ENCODE measurements at regions not wholly inside any gene's neighbourhood (a gene's known extent, or its start where the extent isn't known, plus 50 kb on each side); places are given as distances from the start of the nearest gene placed in this dataset.

DNA sequence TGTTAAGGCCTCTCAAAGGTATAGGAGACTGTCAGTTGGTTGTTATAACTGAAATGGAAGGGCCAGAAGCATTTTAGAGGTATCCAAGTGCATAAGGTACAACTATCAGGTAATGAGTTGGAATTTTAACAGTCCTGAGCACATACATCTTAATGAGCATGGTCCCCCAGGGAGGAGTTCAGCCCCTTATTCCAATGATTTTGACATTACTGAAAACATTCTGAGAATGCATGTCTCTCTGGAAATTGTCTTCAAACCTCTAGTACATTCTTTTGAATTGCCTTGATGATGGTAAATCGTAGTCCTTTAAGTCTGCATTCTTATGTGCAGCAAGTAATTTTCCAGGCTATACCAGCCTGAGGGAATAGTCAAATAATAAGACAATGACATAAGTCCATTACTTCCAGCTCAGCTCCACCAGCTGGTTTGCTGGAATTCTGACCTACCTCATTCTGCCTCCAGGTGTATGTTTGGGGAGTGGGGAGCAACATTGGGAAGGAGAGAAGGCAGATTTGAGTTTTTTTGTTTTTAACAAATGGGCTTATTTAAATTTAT lies 239.2 kb downstream of the MSRB3 start:
- DNase-seq: no peak

DNA sequence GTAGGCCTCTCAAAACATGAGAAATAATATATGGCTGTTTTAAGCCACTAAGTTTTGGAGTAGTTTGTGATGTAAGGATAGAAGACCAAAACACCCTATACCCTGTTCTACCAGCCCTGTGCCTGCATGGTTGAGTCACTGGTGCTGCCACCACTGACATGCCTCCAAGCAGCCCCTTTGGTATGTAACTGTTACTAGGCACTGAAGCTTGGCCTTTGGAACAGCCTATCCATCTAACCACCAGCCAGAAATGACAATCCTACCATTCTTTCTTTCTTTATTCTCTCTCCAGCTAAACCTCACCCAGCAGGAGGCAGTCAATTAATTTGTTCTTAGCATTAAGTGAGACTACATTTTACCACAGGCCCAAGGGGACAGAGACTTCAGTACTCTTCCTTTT lies 240.3 kb downstream of the MSRB3 start:
- no peak for DNase-seq

DNA sequence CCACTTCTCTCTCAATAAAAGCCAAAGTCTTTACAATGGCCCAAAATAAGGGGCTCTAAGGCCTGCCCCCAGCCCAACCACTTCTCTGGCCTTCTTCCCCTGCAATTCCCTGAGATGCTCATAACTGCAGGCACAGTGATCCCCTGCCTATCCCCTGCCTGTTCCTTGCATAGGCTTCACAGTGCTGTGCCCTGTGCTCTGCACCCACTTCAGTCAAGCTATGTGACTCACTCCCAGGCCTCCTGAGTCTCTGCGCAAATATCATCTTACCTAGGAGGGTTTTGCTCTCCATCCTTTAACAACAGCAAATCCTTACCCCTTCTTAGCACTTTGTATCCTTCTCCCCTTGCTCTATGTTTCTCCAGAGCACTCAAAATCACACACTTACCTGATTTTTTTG lies 242.2 kb downstream of the MSRB3 start:
- no peak for DNase-seq

DNA sequence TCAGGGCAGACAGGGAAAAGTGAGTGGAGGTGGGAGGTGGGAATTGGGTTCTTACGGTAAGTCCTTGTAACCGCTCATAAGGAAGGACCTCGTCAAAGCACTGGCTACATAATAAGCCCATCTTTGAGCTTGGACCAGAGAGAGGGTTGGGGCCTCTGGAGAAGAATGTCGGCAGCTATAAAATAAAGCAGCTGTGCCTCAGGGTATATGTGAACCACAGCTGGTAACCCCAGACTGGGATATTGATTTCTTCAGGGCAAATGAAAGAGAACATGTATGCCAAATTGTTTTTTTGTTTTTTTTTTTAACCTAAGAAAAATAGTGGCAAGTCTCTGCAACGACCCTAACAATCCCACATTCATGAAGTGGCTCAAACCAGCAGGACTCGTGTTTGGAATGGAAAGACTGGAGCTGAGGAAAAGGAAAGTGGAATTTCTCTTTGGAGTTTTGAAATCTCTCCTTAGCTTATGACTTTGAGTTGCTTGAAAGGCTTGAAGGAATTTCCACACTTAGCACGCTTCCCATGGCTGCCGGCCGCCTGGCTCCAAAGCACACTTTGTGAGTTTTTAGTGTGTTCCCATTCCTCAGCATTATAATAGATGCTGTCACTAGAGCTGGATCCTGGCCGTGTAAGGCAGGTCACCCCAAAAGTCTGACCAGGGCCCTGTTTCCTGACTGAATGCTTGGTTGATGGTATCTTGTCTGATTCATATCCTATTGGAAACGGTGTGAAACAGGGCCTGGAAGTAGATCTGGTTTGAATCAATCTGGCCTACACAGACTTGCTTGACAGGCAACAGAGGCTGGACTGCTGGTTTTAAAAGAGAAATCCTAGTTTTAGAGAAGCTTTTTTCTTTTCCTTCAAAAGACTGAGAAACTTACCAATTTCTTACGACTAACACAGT lies 244.7 kb downstream of the MSRB3 start:
- no peak for DNase-seq

DNA sequence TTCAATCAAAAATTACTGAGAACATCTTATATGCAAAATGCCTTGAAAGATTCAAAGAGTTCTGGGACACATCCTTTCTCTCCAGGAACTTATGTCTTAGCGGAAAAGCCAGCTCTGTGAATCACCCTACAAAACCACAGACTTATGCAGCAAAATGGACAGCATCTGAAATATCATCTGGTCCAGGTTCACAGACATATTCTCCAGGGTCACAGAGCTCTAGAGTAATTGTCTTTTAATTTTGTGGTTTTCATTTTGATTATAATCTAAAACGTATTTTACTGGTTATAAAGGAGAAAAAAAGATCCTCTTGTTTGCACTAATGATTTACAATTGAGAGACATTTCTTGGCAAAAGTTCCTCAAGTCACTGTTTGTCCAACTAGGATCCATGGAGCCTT lies 246.2 kb downstream of the MSRB3 start:
- DNase-seq: no peak

DNA sequence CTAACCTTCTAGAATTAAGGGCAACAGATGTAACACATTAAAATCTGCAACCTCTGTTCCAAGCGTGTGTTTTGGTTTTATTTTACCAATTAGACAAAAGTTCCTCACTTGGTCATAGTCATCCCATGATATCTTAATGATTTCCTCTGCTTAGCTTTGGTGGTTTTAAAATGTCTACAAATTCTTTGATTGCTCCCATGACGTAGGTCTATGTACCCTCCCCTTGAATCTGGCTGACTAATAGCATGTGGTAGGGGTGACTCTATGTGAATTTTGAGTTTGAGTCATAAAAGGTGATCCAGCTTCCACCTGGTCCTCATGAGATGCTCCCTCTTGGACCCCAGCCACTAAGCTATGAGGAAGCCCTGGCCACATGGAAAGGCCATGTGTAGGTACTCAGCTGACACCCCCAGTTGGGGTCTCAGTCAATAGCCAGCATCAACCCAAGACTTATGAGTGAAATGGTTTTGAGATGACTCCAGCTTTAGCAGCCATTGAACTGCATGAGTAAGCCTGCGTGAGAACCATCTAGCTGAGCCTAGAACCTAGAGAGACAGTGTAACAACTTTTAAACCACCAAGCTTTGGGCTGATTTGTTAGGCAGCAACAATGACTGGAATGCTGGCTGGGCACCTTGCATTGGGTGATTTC lies 247.1 kb downstream of the MSRB3 start:
- DNase-seq: no peak

DNA sequence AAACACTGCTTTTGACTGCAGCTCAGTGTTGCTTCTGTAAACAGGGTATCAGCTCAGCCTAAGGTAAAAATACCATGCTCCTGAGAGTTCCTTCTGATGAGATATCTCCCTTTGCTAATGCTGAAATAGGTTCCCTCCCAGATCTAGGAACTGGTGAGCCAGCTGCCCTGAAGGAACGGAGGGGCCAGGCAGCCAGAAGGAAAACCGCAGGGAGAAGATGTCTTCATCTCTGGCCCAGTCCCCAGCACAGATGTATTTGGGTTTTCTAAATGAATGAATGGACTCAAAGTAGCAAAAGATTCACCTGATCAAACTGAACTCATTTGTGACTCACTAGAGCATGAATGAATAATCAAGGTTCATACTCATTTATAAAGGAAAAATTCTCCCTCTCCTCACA lies 247.8 kb downstream of the MSRB3 start:
- DNase-seq: no peak

DNA sequence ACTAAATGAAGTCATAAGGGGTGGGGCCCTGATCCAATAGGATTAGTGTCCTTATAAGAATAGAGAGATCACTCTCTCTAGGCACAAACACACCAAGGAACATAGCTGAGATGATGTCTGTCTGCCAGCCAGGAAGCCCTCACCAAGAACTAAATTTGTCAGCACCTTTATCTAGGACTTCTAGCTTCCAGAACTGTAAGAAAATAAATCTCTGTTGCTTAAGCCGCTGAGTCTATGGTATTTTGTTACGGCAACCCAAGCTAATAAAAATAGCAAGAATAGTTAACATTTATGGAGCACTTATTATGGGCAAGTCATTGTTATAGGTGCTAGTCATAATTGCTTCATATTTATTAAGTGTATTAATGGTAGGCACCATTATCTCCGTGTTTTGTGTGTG lies 249.6 kb downstream of the MSRB3 start:
- no peak for DNase-seq

DNA sequence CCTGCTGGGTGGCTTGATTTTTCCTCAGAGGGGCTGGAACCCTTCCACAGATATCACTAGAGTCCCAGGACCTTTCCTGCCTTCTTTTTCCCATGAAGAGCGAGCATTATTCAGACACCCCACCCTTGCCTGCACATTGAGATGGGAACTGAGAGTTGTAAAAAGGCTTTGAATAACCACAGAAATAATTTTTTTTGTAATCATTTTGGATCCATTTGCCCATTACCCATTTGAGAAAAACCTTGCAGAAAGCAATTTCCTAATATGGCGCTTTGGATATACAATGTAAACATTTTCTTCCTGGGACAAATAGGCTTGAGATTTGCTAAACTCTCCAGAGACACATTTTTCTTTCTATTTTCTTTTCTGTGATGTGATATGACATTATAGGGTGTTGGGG lies 250.6 kb downstream of the MSRB3 start:
- no peak for DNase-seq

DNA sequence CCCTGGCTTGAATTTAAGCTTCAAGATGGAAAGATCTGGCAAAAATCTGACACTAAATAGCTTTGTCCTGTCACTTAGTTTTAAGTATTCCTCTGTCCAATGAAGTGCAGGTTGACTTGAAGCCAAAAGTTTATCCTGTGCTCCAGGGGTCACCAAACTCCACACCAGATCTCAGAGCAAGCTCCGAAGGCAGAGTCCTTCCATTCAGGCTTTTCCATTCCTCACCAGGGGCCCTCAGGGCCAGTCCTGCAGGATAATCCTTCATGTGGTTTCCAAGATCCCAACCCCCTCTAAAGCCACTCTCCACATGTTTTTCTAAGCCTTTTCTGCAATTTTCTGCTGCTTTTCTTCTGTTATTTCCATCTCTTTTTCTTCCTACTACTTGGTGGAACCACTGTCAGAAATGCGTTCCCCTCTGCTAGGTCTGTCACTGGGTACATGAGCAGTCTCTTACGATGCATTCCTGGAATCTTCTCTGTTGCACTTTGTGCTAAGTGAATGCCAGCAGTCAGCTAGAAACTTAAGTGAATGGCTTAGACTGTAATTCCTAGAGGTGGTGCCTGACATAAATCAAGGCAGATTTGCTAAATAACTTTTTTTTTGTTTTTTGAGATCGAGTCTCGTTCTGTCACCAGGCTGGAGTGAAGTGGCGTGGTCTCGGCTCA lies 251.4 kb downstream of the MSRB3 start:
- no peak for DNase-seq

DNA sequence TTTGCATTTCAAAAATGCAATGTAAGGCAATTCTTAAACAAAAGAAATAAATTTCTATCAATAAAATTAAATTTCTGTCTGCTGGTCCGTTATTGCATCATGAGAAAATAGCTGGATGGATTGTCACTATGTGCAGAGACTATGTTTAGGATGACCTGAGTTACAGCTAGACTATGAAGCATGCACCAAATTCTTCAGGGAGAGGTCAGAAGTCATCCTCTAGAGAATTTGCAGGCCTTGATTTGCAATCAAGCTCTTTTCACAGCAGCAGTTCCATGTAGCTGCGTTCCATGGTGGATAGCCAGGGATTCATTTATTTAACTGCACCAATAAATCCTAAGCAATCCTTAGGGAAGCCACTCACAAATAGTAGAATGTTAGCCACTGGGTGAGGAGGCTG lies 253.7 kb downstream of the MSRB3 start:
- no peak for DNase-seq

DNA sequence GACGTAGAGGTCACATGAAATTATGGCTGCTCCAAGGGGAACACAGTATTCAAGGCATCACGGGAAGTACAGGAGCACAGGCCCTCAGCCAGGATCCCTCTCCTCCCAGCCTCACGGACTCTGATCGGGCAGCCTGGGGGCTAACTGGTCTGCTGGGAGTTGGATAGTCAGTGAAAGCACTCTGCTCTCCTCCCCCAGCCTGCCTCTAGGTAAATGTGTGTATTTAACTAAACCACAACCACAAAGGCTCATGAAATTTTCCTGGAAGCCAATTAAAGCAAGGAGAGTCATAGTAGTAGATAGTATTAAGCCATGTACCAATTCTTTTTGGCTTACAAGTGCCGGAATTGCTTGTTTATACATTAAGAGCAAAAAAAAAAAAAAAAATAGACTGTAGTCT lies 254.3 kb downstream of the MSRB3 start:
- DNase-seq: no peak

DNA sequence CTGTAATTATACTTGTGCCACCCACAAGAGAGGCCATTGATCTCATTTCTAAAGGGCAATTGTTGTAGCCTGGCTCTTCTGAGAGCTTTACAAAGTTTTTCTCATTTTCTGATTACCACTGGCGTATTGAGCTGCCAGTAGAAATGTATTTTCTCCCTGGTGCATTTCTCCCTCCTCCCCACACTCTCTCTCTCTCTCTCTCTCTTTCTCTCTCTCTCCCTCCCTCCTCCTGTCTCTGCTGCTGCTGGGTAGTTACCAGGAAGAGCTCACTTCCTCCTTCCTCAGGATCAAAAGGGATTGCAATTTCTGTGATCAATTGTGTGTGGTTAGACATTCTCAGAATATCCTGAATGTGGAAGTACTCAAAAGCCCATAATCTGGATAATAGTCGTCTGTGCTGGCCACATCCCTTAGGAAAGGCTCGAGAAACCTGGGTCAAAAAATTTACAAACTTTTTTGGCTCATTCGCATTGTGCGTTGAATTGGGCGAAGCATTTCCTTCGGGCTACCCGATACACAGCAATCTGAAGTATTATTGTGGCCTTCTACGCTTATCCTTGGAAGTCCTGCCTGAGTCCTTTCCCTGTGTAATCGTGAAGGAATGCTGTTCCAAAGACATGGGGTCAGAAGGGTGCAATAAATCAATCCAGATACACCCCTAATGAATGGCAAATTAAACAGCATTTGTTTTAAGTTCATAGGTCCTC lies 254.8 kb downstream of the MSRB3 start:
- DNase-seq: no peak

DNA sequence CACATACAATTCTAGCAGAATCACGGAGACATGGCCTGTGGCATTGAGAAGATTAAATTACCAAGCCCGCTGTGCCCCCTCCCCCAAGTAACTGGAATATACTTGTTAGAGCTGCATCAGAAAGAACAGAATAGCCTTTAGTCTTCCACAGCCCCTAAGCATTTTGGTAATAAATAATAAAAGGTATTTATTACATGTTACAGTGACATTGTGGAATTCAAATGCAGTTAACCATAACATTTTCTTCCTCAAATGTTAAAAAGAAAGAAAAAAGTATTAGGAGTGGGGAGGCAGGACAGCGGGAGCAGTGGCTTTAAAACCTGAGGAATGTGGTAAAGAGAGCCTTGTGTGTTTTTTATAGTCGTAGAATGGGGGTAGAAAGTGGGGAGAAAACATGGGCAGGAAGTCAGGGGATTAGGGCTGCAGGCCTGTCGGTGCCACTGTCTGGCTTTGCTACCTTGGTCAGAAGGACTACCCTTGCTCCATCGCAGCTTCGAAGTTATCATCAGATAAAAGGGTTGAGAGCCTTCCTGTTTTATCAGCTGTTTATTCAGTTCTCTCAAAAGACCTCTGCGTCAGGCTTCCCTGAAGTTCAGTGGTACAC lies 255.9 kb downstream of the MSRB3 start:
- no peak for DNase-seq

DNA sequence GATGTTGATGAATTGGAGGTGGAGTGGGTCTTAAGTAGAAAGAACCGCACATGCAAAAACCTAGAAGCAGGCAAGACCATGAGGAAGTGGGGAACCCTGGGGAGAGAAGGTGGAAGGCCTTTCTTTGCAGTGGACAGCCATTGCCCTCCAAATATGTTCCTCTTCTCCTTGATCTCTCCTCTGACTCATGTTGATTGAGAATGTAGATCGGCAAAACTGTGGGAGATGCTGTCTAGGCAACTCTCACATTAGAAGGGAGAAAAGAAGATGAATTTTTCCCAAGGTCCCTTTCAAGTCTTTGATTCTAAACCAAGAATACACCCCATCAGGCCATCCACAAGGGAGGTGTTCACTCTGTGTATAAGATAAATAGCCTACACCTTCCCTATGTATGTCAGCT lies 257.5 kb downstream of the MSRB3 start:
- DNase-seq: no peak

DNA sequence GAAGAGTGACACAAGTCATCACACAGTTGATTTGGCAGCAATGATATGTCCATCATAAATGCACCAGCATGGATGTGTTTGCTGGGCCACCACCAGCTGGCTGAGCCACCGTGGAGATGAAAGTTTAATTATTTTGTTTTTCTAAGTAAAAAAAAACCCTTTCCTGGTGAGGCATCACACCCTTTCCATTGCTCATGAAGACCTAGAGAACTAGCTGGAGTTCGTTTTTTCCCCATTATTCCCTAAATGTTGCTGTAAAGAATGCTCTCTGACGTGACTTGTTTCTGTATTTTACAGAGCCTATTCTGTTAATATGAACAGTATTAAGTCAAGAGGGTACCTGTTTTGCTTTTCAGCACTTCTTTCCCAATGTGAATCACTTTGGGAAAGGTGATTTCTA lies 257.9 kb downstream of the MSRB3 start:
- DNase-seq: no peak

DNA sequence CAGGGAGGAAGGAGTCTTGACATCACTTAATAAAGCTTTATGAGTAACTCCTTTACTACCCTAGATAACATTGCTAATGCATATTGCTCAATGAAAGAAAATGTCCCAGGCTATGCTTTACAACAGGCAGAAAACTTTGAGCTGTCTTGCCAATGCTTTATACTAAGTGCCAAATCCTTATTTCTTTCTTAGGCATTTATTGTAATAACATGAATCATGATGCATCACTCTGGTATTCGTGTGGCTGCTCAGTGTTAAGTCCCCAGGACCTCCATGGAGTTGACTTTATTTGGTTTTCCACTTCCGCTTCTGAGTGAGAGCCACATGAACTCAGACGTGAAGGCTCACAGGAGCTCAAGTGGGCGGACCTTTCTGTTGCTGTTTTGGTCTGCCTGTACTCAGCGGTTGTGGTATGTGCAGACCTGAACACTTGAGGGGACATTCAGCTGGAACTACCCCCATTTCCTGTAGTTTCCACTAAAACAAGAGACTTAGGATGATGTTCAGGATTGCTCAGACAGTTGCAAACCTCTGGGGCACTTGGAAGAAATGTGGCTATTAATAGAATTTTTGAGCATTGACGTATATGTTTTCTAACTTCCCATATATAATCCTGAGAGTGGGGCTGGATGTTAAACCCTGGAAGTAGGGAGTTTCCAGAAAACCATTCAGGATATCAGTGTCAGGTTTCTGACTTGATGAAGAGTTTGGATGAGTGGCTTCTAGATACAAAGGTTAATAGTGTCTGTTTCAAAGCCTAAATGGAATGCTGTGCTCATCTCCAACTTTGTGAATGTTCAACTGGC lies 258.6 kb downstream of the MSRB3 start:
- DNase-seq: no peak

DNA sequence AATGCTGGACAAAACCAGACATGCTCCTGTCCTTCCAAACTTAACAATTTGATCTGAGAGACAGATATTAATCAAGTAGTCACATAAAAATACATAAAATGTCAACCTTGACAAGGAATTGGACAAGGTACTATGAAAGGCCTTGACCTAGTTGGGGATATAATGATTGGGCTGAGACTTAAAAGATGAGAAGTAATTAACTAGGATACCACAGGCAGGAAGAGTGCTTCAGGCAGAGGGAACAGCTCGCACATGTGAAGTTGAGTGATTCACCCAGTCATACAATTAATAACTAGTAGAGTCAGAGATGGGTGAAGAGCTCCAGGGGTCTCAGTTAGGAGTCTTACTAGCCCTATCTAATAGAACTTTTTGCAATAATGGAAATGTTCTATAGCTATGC lies 259.5 kb downstream of the MSRB3 start:
- DNase-seq: no peak

DNA sequence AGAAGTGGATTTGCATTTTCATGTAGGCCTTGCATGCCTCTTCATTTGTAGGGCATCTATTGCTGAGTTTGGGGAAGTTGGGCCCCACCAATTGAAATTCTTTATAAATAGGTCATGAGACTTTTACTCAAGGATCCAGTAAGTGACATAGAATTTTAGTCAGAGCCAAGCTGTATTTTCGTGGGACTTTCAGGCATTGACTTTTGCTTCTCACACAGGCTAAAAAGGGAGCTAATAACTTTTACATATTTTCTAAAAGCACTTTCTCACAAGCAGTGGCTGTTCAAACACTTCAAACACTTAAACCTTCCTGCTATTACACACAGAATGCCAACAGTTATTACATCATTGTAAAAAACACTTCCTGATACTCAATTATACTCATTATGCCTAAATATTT lies 260.5 kb downstream of the MSRB3 start:
- DNase-seq: no peak

DNA sequence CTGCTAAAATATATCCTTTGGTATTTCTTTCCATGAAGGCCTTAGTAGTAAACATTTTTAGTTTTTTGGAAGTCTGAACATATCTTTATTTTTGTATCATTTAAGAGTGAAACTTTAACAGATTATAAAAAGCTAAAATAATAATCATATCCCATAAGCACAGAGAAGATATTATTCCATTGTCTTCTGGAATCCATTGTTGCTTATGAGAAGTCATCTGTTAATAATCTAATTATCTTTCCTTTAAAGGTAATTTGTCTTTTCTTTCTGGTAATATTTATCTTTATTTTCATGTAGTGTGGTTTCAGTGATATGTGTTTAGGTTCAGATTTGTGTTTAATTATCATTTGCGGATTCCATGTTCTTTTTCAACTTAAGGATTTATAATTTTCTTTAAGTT lies 261.7 kb downstream of the MSRB3 start:
- DNase-seq: no peak

DNA sequence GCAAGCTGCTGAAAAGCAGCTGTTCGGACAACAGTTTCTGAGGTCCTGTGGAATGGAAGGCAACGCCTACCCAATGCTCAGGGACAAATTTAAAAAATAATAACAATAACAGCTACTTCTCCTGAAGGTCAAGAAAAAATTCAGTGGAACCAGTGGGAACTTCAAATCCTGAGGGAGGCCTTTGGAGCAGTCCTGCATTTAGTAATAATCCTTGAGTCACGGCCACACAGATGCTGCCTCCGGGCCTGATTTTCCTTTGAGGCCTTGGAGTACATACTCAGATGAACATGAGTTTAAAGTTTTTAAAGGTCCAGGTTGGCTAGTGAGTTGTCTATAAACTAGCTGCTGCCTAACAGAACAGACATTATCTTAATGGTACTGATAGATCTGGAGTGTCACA lies 268.0 kb downstream of the MSRB3 start:
- no peak for DNase-seq

Data from retina (tissue), 1 donor.